COLO668 (cell line): ENCODE measurements at regions not wholly inside any gene's neighbourhood (a gene's known extent, or its start where the extent isn't known, plus 50 kb on each side); places are given as distances from the start of the nearest gene placed in this dataset.

Experiments
- DNase-seq: peaks from one replicate; lab custom pipeline; 2025; ENCODE audit not compliant: unreplicated experiment; lab: John Stamatoyannopoulos, UW

GRCh38 chr6:133748628-133749027 is 140.3 kb upstream of the TCF21 start:
- no peak for DNase-seq

- DNase-seq = no peak
Measured at GRCh38 chr6:133749427-133749826, 139.5 kb upstream of the TCF21 start.

GRCh38 chr6:133752129-133752528 is 136.8 kb upstream of the TCF21 start:
- no peak for DNase-seq

- no peak for DNase-seq
Measured at GRCh38 chr6:133753756-133754155, 135.2 kb upstream of the TCF21 start.

GRCh38 chr6:133754298-133754697 is 134.6 kb upstream of the TCF21 start:
- no peak for DNase-seq

GRCh38 chr6:133756078-133756695 is 132.7 kb upstream of the TCF21 start:
- no peak for DNase-seq

GRCh38 chr6:133757335-133757734 is 131.6 kb upstream of the TCF21 start:
- no peak for DNase-seq

GRCh38 chr6:133758815-133759335 is 130.0 kb upstream of the TCF21 start:
- DNase-seq = no peak

GRCh38 chr6:133759524-133759923 is 129.4 kb upstream of the TCF21 start:
- DNase-seq = no peak

GRCh38 chr6:133761706-133762105 is 127.2 kb upstream of the TCF21 start:
- no peak for DNase-seq

GRCh38 chr6:133764008-133764753 is 124.7 kb upstream of the TCF21 start:
- DNase-seq = no peak

- no peak for DNase-seq
Measured at GRCh38 chr6:133764754-133765208, 124.1 kb upstream of the TCF21 start.

GRCh38 chr6:133767357-133767970 is 121.4 kb upstream of the TCF21 start:
- DNase-seq = no peak

- no peak for DNase-seq
Measured at GRCh38 chr6:133768656-133769295, 120.1 kb upstream of the TCF21 start.

GRCh38 chr6:133769463-133769862 is 119.5 kb upstream of the TCF21 start:
- DNase-seq = no peak

- no peak for DNase-seq
Measured at GRCh38 chr6:133772567-133772966, 116.3 kb upstream of the TCF21 start.

- DNase-seq = no peak
Measured at GRCh38 chr6:133773776-133774175, 115.1 kb upstream of the TCF21 start.

- DNase-seq = no peak
Measured at GRCh38 chr6:133774356-133774755, 114.6 kb upstream of the TCF21 start.

GRCh38 chr6:133778414-133779130 is 110.3 kb upstream of the TCF21 start:
- no peak for DNase-seq

- no peak for DNase-seq
Measured at GRCh38 chr6:133779916-133780695, 108.8 kb upstream of the TCF21 start.
